ENCODE measurements at regions not wholly inside any gene's neighbourhood (a gene's known extent, or its start where the extent isn't known, plus 50 kb on each side); places are given as distances from the start of the nearest gene placed in this dataset.

GRCh38 chr10:124308056-124308645 is 110.6 kb downstream of the OAT start:
- H4K20me1 ChIP-seq (ENCODE audit: insufficient read depth, low read length) = no peaks in the 10 kb centered on the region
- no peak overlapping the region for H3K4me2 ChIP-seq (ENCODE audit: low read length)
- TF ChIP-seq EZH2phosphoT487 (IDR thresholded peaks at IDR 0.05; ENCODE audit: borderline replicate concordance, low read depth, low read length) (no peak), CTCF (conservative IDR thresholded peaks at IDR 0.05; ENCODE audit: low read length) (no peak)
- no peaks in the 10 kb centered on the region for H3K9me2 ChIP-seq (ENCODE audit: insufficient read depth, low read length)
- intact Hi-C loops (cut with micrococcal nuclease; ENCODE audit: unreplicated experiment) = no loop called here
- ChIA-PET CTCF (ENCODE audit: unreplicated experiment) (no interaction called here), POLR2A (no interaction called here)
- no peak for DNase-seq (ENCODE audit: low spot score)
- H3K4me1 ChIP-seq (ENCODE audit: insufficient read depth, low read length, poor library complexity, severe bottlenecking) = no peaks in the 10 kb centered on the region
- no peaks in the 10 kb centered on the region for H3K9me3 ChIP-seq (ENCODE audit: low read length)
- H3K27ac ChIP-seq (ENCODE audit: low read depth, low read length, poor library complexity, severe bottlenecking) = no peak overlapping the region
- H3K79me2 ChIP-seq (ENCODE audit: insufficient read depth, low read depth, low read length) = no peaks in the 10 kb centered on the region
- no peak overlapping the region for H2AFZ ChIP-seq (ENCODE audit: low read length)
- no peaks in the 10 kb centered on the region for H3K36me3 ChIP-seq (ENCODE audit: insufficient read depth, low read length)
- no peak overlapping the region for H3K4me3 ChIP-seq (ENCODE audit: low read depth, low read length, poor library complexity, severe bottlenecking)
- no TSS peak for BruUV-seq (replicated peaks)

DNA sequence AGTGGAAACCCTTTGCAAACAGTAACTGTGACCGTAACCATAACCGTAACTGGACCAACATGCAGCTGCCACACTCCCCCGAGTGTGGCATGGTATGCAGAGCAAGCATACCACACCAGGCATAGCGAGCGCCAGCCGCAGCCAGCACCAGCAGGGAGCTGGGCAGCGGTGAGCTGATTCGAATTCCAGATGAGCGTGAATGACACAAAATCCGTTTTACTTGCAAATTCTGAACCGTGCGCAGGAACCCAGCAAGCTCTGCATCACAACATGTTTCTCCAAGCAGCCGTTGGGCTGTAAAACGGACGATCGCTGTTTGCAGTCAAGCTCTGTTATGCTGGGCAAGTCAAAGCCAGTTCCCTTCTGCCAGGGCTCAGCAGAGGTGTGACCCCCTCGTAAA is 111.1 kb downstream of the OAT start:
- no TSS peak for BruUV-seq (replicated peaks)
- Histone ChIP-seq H3K36me3 (ENCODE audit: insufficient read depth, low read length) (no peaks in the 10 kb centered on the region), H3K27ac (ENCODE audit: low read depth, low read length, poor library complexity, severe bottlenecking) (no peak overlapping the region), H2AFZ (ENCODE audit: low read length) (no peak overlapping the region), H3K79me2 (ENCODE audit: insufficient read depth, low read depth, low read length) (no peaks in the 10 kb centered on the region), H3K9me2 (ENCODE audit: insufficient read depth, low read length) (no peaks in the 10 kb centered on the region), H3K4me3 (ENCODE audit: low read depth, low read length, poor library complexity, severe bottlenecking) (no peak overlapping the region), H3K4me2 (ENCODE audit: low read length) (no peak overlapping the region), H4K20me1 (ENCODE audit: insufficient read depth, low read length) (no peaks in the 10 kb centered on the region), H3K4me1 (ENCODE audit: insufficient read depth, low read length, poor library complexity, severe bottlenecking) (no peaks in the 10 kb centered on the region), H3K9me3 (ENCODE audit: low read length) (no peaks in the 10 kb centered on the region)
- POLR2A ChIA-PET = no interaction called here
- intact Hi-C loops (cut with micrococcal nuclease; ENCODE audit: unreplicated experiment) = no loop called here
- CTCF ChIA-PET (ENCODE audit: unreplicated experiment) = no interaction called here
- TF ChIP-seq EZH2phosphoT487 (IDR thresholded peaks at IDR 0.05; ENCODE audit: borderline replicate concordance, low read depth, low read length) = no peak
- TF ChIP-seq CTCF (conservative IDR thresholded peaks at IDR 0.05; ENCODE audit: low read length) = no peak
- no peak for DNase-seq (ENCODE audit: low spot score)

DNA sequence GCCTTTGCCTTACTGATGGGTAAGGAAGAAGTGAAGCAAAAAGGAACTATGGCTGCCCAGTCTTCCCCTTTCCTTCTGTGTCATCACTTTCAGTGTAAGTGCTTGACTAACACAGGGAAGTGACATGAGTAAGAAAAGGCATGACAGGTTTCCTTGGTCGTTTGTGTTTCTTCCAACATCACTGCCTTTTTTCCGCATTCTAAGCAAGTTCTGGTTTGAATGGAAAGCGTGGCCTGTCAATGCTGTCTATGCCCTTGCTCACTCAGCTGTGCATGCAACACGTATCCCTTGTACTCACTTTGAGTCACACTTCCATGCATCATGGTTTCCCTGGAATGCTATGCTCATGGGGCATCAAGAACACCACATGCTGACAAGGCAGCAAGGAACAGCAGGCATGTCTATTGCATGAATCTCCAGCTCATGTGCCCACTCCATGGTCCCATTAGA is 111.8 kb downstream of the OAT start:
- H3K4me2 ChIP-seq (ENCODE audit: low read length) = no peak overlapping the region
- DNase-seq (ENCODE audit: low spot score) = no peak
- H3K79me2 ChIP-seq (ENCODE audit: insufficient read depth, low read depth, low read length) = no peaks in the 10 kb centered on the region
- H3K9me2 ChIP-seq (ENCODE audit: insufficient read depth, low read length) = no peaks in the 10 kb centered on the region
- no peak overlapping the region for H3K4me3 ChIP-seq (ENCODE audit: low read depth, low read length, poor library complexity, severe bottlenecking)
- H4K20me1 ChIP-seq (ENCODE audit: insufficient read depth, low read length) = no peaks in the 10 kb centered on the region
- no peak overlapping the region for H2AFZ ChIP-seq (ENCODE audit: low read length)
- POLR2A ChIA-PET = no interaction called here
- no peaks in the 10 kb centered on the region for H3K36me3 ChIP-seq (ENCODE audit: insufficient read depth, low read length)
- CTCF ChIA-PET (ENCODE audit: unreplicated experiment) = no interaction called here
- TF ChIP-seq CTCF (conservative IDR thresholded peaks at IDR 0.05; ENCODE audit: low read length) = no peak
- TF ChIP-seq EZH2phosphoT487 (IDR thresholded peaks at IDR 0.05; ENCODE audit: borderline replicate concordance, low read depth, low read length) = no peak
- no peaks in the 10 kb centered on the region for H3K9me3 ChIP-seq (ENCODE audit: low read length)
- intact Hi-C loops (cut with micrococcal nuclease; ENCODE audit: unreplicated experiment) = no loop called here
- no TSS peak for BruUV-seq (replicated peaks)
- no peaks in the 10 kb centered on the region for H3K4me1 ChIP-seq (ENCODE audit: insufficient read depth, low read length, poor library complexity, severe bottlenecking)
- no peak overlapping the region for H3K27ac ChIP-seq (ENCODE audit: low read depth, low read length, poor library complexity, severe bottlenecking)
